Mammary epithelial cell (primary cell): ENCODE measurements at regions not wholly inside any gene's neighbourhood (a gene's known extent, or its start where the extent isn't known, plus 50 kb on each side); places are given as distances from the start of the nearest gene placed in this dataset.

Experiments used
- EZH2 ChIP-seq: IDR thresholded peaks from 2 replicates; pipeline ENCODE4 v1.6.1; 2012; ENCODE audit warnings: low read length, inconsistent platforms, borderline replicate concordance
- TF ChIP-seq, protein P1 (sequence below), 2 donors: IDR thresholded peaks in 1 of 2; conservative IDR thresholded peaks in 1 of 2; 2 replicates each; pipeline ENCODE4 v1.5.1; 2011 to 2012; ENCODE audit warnings: inconsistent platforms in 2 of 2, low read length in 2 of 2, mild to moderate bottlenecking in 2 of 2, control low read depth in 1 of 2, low read depth in 1 of 2; ENCODE audit not compliant: insufficient read depth in 1 of 2; ENCODE audit errors: extremely low read depth in 1 of 2

- TF ChIP-seq, protein P1, sequence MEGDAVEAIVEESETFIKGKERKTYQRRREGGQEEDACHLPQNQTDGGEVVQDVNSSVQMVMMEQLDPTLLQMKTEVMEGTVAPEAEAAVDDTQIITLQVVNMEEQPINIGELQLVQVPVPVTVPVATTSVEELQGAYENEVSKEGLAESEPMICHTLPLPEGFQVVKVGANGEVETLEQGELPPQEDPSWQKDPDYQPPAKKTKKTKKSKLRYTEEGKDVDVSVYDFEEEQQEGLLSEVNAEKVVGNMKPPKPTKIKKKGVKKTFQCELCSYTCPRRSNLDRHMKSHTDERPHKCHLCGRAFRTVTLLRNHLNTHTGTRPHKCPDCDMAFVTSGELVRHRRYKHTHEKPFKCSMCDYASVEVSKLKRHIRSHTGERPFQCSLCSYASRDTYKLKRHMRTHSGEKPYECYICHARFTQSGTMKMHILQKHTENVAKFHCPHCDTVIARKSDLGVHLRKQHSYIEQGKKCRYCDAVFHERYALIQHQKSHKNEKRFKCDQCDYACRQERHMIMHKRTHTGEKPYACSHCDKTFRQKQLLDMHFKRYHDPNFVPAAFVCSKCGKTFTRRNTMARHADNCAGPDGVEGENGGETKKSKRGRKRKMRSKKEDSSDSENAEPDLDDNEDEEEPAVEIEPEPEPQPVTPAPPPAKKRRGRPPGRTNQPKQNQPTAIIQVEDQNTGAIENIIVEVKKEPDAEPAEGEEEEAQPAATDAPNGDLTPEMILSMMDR (conservative IDR thresholded peaks at IDR 0.05 in 1 of 2, IDR thresholded peaks at IDR 0.05 in 1 of 2; ENCODE audit: extremely low read depth in 1 of 2, insufficient read depth in 1 of 2, low read depth in 1 of 2, low read length in 2 of 2), result no peak
- TF ChIP-seq EZH2, result no peak
Observed at GRCh38 chr4:91681544-91681943, 622.2 kb upstream of the GRID2 start.
